GM21526 (cell line): ENCODE measurements at regions not wholly inside any gene's neighbourhood (a gene's known extent, or its start where the extent isn't known, plus 50 kb on each side); places are given as distances from the start of the nearest gene placed in this dataset.
"Not testable (repeated sequence)": the region's sequence is repeated elsewhere in the genome, so short reads cannot be mapped to it uniquely, and the experiment has no call there.

Experiments
- ATAC-seq: cut with Tn5 transposase; IDR thresholded peaks from one replicate; pipeline ENCODE4 v1.9.1; 2021; ENCODE audit warnings: moderate library complexity; ENCODE audit not compliant: unreplicated experiment, low FRiP score

GRCh38 chr5:56410696-56411095 lies 177.6 kb upstream of the ANKRD55 start:
- ATAC-seq, result no peak

- ATAC-seq, result no peak
Measured at GRCh38 chr5:56409331-56410190, 176.4 kb upstream of the ANKRD55 start.

DNA sequence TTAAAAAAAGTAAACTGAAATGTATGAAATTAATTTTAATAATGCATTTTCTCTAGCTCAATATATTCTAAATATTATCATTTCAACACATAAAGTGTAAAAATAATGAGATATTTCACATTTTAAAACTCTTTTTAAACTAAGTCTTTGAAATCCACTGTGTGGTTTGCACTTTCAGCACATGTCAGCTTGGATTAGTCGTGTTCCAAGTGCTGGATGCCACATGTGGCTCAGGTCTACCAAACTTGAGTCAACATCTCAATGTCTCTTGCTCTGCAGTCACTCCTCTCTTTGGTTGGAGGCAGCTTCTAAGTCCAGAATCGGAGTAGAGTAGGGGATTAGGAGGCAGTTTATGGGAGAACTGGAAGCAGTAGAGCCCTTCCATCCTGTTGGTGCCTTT lies 173.7 kb upstream of the ANKRD55 start:
- ATAC-seq, result no peak

GRCh38 chr5:56406221-56406620 lies 173.1 kb upstream of the ANKRD55 start:
- no peak for ATAC-seq

GRCh38 chr5:56405116-56405908 lies 172.2 kb upstream of the ANKRD55 start:
- ATAC-seq, result no peak

GRCh38 chr5:56402266-56403220 lies 169.4 kb upstream of the ANKRD55 start:
- no peak for ATAC-seq

DNA sequence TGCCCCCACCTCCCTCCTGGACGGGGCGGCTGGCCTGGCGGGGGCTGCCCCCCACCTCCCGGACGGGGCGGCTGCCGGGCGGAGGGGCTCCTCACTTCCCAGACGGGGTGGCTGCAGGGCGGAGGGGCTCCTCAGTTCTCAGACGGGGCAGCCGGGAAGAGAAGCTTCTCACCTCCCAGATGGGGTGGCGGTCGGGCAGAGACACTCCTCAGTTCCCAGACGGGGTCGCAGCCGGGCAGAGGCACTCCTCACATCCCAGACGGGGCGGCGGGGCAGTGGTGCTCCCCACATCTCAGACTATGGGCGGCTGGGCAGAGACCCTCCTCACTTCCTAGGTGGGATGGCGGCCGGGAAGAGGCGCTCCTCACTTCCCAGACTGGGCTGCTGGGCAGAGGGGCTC lies 164.7 kb upstream of the ANKRD55 start:
- not testable (repeated sequence) for ATAC-seq

DNA sequence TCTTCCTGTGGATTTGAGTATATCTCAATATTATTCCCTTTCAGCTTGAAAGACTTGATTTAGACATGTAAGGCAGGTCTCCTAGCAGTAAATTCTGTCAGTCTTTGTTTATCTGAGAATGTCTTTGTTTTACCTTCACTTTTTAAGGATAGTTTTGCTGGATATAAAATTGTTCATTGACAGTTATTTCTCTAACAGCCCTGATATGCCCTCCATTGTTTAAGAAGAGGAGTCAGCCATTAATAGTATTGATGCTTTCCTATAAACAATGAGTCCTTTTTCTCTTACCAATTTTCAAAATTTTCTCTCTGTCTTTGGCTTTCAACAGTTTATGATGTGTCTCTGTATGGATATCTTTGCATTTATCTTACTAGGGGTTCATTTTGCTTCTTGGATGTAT lies 163.5 kb upstream of the ANKRD55 start:
- no peak for ATAC-seq

DNA sequence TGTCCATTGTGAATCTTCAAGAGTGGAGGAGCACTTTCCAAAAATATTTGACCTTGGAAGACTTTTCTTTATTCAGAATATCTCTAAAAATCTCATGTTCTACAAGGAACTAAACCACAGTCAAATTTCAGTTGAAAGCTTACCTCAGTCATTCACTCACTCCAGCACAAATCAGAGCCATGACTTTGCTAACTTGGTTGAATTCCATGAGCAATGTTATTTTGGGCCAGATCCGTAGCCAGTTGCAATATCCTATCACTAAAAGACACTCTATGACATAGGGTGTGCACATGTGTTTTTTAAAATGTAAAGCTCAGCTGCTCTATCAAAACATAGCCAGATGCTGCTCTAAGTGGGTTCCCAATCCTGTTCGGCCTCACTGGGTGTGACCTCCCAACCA lies 156.1 kb upstream of the ANKRD55 start:
- ATAC-seq, result no peak

GRCh38 chr5:56388229-56388985 lies 155.3 kb upstream of the ANKRD55 start:
- no peak for ATAC-seq

DNA sequence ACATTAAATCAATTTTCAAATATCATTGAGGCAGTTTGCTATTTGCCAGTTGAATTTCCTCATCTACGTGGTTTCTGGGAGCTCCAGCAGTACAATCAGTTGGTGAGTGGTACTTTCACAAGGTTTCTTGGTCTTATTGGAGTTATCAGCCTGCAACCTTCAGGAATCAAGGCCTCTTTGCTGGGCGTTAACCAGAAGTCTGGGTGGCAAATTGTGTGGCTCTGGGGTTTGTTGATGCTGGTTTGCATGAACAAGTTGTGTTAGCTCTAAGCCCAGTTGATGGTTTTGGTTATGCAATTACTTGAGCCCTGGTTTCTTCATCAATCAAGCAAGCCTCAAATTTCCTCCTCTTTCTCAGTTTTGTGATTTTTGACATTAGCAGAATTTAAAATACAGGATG lies 152.9 kb upstream of the ANKRD55 start:
- ATAC-seq, result no peak

DNA sequence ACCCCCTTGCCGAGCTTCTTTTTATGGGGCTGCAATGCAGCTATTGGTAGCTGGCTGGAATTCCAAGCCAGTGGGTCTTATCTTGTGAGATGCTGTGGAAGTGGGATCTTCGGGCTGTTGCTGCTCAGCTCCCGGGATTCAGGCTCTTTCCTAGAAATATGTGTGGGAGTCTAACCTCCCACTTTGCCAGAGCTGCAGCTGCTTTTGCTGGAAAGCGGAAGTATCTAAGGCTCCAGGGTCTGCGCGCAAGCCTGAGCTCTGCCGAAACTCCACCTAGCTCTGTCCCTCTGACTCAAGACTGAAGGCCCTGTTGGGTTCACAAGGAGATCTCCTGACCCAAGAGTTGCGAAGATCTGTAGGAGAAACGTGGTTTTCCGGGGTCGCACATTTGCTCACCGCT lies 151.1 kb upstream of the ANKRD55 start:
- ATAC-seq, result no peak

GRCh38 chr5:56383761-56384160 lies 150.6 kb upstream of the ANKRD55 start:
- no peak for ATAC-seq

- no peak for ATAC-seq
Measured at GRCh38 chr5:56382896-56383295, 149.8 kb upstream of the ANKRD55 start.

- no peak for ATAC-seq
Measured at GRCh38 chr5:56377573-56377972, 144.4 kb upstream of the ANKRD55 start.

- no peak for ATAC-seq
Measured at GRCh38 chr5:56376128-56376527, 143.0 kb upstream of the ANKRD55 start.

DNA sequence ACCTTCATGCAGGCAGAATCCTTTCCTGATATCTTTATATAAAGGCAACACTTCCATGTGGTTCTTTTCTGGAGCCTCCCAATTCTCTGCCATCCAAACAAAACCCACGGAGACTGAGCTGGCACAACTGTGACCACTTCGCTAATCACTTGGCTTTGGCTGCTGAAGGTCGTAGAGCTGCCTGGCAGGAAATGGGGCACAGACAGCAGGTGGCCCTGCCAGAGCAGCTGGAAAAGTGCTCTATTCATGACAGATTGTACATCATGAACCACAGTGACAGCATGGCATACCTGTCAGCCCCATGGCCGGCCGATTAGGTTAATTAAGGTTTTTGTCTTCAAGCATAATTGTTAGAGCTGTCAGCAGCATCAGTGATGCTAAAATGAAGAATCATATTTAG lies 141.9 kb upstream of the ANKRD55 start:
- ATAC-seq, result no peak

DNA sequence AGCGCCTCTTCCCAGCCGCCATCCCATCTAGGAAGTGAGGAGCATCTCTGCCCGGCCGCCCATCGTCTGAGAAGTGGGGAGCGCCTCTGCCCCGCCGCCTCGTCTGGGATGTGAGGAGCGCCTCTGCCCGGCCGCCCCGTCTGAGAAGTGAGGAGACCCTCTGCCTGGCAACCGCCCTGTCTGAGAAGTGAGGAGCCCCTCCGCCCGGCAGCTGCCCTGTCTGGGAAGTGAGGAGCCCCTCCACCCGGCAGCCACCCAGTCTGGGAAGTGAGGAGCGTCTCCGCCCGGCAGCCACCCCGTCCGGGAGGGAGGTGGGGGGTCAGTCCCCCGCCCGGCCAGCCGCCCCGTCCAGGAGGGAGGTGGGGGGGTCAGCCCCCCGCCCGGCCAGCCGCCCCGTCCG lies 139.4 kb upstream of the ANKRD55 start:
- not testable (repeated sequence) for ATAC-seq

- ATAC-seq, result no peak
Measured at GRCh38 chr5:56369361-56369811, 136.3 kb upstream of the ANKRD55 start.

- no peak for ATAC-seq
Measured at GRCh38 chr5:56367748-56368147, 134.6 kb upstream of the ANKRD55 start.
